NCI-H2107 treated with DMSO at 0.1 percent for 48 hours (cell line): ENCODE measurements at regions not wholly inside any gene's neighbourhood (a gene's known extent, or its start where the extent isn't known, plus 50 kb on each side); places are given as distances from the start of the nearest gene placed in this dataset.

Experiments
- DNase-seq: peaks from one replicate; lab custom pipeline; 2025; ENCODE audit not compliant: unreplicated experiment; lab: John Stamatoyannopoulos, UW

DNA sequence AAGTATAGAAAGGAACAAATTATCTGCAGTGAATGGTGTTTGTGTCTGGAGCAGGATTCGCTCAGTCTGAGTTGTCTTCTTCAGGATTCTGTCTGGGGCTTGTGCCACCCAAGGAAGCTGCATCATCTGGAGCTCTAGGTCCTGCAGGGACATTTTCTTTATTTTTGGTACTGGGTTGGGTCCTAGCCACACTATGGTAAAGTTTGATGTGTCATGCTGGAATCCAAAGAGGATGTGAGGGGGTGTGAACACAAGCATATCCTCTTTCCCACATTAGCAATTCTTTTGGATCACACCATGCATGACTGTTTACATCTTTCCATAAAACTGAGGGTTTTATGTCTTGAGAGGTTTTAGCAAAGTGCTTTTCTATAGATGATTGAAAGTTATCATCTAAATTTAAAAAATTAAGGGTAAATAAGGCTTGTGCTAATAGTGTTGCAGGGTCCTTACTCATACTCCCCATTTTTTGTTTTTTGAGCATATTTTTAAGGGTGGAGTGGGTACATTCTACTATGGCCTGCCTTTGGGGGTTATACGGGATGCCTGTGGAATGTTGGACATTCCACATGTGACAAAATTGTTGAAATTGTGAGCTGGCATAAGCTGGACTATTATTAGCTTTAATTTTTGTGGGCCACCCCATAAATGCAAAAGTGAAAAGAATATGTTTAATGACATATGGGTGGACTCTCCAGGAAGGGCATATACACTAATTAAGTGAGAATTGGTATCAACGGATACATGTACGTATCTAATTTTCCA, 152.0 kb upstream of the HMCN1 start:
- DNase-seq, result no peak

DNA sequence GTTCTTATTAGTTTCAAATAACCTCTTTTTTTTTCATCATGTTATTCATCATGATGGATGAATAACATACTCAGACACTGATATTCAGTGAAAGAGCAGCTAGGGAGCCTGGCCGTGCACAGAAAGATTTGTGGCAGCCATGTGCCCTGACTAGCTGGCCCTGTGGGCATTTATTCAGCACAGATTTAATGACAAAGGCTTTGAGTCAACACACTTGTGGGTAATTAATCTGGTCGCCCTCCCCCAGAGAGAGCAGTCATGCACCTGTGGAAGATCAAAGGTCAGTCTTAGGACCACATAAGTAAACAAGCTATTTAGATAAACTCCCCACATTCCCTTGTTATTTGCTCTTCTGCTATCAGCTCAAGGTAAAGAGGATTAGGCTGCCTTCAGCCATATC, 153.2 kb upstream of the HMCN1 start:
- DNase-seq, result no peak

DNA sequence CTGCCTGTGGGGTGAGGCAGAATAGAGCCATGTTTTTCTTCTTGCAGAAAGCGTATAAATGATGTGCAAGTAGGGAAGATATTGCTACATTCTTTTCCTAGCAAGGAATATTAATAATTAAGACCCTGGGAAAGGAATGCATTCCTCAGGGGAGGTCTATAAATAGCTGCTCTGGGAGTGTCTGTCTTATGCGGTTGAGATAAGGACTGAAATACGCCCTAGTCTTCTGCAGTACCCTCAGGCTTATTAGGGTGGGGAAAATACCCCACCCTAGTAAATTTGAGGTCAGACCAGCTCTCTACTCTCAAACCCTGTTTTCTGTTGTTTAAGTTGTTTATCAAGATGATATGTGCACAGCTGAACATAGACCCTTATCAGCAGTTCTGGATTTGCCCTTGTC, 155.9 kb upstream of the HMCN1 start:
- no peak for DNase-seq

DNA sequence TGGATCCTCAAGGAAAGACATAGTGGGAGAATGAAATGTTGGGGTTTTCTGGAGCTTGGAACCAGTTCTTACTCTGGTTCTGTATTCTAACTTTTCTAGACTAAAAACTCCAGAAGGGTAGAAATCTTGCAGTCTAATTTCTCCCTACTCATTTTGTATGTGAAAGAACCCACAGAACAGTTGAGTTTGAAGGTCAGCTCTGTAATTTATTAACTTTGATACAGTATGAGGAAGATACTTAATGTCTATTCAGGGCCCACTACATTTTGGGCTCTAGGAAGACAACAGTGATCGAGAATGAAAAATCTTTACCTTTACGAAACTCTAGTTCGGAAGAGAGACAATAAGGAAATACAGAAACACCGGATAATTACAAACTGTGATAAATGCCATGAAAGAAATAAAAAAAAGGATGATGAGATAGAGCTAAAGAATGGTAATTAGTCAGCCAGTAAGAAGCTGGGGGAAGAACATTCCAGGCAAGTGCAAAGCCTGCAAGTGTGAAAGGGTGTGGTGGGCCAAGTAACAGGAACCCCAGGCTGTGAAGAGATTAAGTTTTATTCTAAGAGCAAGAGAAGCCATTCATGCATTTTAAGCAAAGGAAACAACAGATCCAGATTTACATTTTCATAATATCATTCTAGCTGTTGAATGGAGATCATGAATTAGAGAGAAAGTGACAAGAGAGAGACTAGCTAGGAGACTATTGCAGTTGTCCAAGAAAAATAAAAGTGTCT, 159.9 kb upstream of the HMCN1 start:
- DNase-seq, result no peak

DNA sequence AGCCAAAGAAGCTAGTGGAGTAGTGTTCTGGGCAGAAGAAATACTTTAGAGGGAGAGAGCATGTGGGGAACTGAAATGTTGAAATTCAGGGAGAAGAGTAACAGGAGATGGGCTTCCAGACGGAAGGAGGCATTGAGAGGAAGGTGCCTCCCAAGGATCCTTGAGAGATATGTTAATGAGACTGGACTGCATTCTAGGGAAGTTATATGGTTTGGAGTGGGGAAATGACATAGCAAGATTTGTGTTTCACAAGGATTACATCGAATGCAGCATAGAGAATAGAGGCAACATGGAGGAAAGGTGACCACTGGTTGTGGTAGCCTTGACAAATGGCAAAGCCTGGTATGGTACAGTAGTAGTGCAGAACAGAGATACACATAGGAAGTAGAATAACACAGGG, 160.5 kb upstream of the HMCN1 start:
- no peak for DNase-seq

DNA sequence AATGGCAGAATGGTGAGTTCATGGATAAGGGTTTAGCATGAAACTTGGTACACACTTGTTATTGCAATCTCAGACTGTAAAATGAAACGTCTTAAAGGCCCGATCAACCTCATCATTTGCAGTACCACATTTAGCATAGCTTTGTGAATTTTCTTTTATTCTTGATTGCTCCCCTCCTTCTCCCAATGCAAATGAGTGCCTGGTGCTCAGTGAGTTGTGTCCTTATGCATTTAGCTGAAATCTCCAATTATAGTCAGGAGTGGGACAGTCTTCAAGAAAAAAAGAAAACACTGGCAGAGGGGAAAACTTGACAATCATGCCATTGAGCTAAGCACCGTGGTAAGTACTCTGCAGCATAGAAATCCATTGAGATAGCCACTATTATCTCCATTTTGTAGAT, 161.0 kb upstream of the HMCN1 start:
- no peak for DNase-seq

DNA sequence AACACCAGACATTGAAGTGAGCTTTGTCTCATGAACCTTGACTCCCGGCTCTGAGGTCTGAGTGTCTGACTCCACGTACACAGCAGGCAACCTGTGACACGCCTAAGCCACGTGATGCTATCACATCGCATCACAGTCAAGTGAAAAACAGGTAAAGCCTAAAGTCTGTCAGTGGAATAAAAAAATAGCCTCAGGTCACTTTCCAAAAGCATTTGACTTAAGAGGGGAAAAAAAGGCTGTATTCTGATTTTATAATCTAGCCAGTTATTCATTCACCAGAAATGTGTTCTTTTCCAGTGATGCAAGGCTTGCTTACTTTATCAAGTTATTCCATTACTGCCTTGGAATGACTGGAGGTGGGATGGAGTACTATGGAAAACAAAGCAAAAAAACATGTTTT, 163.2 kb upstream of the HMCN1 start:
- DNase-seq, result no peak

DNA sequence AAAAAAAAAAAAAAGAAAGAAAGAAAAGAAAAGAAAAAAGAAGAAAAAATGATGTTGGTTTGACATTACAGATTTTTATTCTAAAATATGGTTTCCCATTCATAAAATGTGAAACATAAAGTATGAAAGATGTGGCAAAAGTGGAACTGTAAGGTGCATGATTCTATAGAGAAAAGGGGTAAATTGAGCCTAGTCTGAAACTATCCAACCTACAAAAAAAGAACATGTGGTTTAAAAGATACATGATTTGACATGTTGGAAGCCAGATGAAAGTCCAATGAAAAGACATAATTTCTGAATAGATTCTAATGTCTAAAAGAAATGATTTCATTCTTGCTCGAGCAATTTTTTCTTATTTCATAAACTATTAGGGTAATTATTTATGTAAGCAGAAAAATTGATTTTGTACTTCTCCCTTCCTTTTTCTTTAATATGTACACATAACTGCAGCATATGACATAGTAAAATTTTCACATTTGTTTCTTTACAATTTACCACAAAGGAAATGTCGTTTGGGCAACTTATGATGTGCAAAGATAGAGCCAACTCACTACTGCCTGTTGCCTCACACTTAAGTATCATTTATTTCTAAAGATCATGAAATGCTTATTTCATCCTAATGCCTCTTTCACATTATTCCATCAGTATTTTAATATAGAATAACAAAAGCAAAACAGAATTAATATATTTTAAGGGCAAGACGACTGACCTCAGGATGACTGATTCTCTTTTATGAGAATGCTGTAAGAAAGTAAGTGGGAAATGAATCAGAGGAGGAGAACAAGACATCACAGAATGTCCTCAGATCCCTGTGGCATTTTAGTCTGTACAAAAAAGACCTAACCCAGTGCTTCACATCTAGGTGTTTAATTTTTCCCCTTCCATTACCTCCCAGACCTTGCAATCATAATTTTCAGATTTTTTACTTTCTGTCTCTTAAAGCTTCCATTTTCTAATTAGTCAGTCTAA, 165.8 kb upstream of the HMCN1 start:
- DNase-seq, result no peak

DNA sequence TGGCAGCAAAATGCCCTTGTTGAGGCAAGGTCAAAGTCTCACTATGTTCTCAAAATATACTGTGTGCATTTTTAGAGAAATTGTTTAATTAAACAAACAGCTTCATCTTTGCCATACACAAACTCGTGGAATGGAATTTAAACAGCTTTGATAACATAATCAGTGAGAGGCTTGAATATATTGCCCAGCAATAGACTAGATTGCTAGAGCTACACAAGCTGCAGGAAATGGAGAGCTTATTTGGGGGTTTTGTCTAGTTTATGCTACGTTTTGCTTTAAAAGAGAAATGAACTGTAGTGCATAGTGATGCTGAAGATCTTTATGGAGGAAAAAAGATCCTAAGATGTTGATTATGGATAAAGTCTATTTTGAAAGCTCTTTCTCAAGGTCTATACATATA, 166.8 kb upstream of the HMCN1 start:
- DNase-seq, result no peak

DNA sequence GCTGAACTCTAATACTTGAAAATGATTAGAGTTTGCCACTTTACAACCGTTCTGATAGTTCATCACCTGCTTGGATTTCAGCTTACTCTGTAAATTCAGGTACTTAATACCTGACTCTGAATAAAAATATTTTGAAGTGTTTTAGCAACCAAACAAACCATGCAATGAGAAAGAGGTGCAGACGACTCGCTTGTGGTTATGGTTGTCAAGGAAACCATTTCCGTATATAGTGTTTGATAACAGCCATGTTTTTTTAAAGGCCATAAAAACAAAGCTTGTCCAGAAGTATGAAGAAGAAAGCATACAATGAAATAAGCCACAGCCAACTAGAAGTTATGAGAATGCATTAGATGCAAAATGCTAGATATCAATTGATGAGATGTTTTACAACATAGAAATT, 167.2 kb upstream of the HMCN1 start:
- DNase-seq, result peak; percentile 94

DNA sequence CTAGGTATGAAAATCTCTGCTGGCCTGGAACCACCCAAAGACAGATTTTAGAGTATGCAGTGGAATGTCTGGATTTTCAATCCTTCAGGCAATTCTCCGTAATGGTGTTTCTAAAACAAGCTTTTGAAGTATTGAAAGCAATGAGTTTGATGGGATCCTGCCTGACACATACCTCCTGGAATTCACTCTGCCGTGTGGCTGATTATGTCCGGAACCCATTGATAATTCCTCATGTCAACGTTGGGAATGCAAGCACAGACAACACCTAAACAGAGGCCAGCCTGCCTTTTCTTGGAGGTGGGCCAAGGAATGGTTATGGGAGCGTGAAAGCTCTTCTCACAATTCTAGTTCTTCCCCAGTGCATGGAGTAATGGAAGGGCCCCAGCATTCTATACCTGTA, 168.9 kb upstream of the HMCN1 start:
- DNase-seq, result no peak

DNA sequence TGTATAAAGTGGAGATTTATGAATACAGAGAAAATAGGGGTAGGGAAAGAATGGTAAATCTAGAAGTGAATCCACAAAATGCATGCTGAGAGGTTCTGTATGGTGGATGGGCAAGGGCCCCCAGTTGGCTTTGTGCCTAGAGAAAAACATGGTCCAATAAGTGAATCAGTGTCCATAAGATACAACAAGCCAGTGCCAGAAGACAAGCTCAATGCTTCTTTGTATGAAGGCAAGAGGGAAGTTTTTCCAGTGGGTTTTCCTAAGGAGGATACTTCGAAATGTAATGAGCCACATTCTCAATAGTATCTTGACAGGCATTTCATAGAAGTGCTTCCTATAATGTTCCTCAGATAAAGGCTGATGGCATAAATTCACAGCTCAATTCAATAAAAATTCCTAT, 169.4 kb upstream of the HMCN1 start:
- no peak for DNase-seq

DNA sequence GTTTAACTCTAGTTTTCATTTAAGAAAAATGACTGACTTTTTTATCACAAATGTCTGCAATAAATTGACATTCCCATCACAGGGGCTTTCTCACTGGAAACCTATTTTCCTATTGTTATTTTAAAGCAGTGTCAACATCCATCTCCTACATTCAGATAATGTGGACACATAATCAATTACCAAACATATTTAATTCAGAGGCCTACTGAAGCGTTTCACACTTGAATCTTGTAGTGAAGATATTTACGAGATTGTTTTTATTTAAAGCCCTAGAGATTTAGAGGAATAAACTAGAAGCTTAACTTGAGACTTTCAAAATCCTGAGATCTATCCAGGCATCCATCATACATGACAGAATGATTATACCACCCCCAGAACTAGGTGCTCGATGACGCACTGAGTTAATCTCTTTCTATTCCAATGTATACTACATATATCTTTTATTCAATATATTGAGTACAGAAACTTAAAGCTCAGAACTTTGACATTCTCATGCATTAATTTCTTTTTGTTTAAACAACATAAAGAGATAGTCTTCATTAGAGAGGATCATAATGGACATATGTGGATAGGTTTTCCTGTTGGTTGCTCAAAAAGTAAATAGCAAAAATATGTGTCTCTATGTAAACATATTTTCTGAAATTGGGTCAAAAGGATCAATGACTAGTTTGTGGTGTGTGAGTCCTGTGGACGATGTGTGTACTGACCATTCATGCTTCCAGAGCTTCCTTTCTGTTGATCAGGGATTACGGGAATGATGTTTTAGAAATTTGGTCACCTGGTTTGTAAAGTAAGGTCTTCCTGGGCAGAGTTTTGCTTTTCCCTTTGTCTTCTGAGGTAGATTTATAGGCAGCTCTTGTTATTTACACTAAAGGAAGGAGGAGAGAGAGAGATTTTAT, 171.5 kb upstream of the HMCN1 start:
- no peak for DNase-seq

DNA sequence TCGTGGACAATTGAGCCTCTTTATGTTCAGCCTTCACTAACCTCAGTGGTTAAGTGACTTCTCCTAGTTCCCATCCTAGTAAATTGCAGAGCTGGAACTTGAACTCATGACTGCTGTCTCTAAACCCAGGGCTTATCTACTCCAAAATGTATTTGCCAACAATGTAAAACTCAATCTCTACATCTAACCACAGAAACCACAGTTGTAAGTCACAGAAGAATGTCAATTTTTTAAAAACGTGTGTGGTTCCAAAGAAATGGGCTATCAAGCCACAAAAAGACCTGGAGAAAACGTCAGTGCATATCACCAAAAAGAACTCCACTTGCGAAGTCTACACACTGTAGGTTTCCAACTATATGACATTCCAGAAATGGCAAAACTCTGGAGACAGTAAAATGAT, 172.6 kb upstream of the HMCN1 start:
- no peak for DNase-seq

DNA sequence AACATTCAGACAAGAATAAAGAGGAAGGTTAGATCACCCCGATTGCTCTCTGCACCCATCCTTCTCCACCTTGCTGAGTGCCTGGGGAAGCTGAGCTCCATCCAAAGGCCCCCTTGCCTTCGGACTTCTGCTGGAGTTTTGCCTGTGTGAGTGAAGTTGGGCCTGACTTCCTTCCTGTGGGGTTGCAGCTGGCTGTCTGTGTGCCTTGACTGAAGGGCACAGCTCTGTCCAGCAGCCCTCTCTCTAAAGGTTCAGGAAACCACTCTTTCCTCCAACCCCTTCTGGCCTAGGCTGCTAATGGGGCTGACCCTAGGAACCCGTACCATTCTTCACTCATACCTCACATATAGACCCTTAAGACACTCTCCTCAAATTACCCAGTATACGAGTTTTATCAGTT, 173.4 kb upstream of the HMCN1 start:
- DNase-seq, result no peak

DNA sequence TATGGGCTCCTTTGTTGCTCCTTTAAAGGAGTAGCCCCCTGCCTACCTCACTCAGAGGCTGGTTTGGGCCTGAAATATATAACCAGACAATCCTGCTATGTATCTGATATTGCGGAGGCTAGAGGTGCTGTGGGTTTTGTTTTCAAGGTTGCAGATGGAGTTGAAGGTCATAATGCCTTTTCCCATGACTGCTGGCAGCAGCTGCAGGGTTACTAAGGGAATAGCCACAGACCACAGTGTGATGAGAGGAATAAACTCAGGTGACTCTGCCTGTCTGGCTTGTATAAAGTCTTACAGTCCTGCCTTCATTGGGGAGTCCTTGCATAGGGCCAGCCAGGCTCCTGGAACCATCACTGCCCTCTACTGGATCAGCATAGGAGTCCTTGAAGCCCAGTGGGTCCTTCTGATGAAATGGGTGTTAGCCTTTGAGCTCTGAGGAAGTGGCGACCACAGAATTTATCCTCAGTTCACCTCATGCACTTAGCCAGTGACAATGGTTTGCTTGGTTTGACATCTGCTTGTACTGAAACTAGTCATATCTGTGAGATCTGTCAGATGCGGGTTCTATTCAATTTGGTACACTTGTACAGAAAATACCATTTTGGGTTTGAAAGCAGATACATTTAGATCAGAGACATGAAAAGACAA, 174.4 kb upstream of the HMCN1 start:
- peak; percentile 48 for DNase-seq

DNA sequence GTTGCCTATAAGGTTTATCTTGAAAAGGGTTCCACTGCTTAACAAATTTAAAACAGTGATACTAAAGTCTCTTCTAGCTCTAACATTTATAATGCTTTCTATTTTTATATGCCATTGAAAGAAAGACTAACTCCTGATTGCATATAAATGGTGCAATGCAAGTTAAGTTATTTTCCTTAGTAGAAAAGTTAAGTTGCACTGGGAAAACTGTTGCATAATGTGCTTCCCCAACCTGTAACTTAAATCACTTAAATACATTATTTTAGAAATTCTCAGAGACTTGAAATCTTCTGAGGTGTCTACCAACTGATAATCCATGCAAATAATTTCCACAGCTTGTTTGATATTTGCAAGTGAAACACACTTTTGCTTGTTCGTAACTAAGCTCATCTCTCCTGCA, 175.0 kb upstream of the HMCN1 start:
- DNase-seq, result no peak

DNA sequence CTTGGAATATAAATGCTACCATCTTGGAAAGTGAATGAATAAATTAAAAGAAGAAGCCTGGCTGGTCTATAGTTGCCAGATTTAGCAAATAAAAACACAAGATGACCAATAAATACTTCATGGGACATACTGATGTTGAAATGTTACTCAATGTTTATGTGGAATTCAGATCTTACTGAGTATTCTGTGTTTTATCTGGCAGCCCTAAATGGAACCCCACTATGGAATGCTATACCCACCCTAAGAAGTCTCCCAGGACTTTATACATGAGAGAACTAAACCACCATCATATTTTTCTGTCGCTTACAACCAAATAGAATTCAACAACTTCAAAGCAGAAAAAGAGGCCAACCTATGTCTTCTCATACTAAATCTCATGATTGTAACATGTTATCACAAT, 177.6 kb upstream of the HMCN1 start:
- no peak for DNase-seq

DNA sequence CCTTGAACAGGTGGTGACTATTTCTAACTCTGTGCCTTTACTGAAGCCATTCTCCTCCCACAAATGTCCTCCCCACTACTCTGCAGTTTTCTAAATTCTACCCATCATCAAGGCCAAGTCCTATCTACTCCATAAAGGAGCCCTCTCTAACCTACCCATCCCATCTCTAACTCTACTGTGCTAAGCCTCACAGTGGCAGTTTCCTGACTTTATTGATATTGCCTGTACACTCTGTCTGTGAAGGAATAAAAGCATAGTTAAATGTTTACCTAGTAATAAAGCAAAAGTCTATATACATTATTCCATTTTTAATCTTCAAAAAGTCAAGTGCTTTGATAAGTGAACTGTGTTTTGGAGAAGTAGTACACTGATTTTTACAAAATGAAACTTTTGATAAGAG, 178.4 kb upstream of the HMCN1 start:
- no peak for DNase-seq

DNA sequence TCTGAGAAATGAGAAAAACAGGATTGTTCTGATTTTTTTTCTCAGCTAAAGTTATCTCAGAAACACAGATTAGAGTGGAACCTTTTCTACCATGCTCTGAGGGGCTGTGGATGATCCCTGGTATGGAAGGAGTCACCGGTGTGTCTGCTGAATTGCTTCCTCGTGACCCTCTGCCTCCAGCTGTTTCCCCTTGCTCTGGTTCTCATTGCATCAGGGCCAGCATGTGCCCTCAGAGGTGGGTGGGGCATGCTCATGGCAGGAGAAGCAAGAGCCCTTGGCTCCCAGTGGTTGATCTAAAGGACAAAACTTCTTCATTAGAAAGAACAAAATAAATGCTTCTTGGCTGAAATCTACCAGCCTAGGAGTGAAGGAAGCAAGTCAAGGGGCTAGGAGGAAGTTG, 183.2 kb upstream of the HMCN1 start:
- DNase-seq, result no peak
